Posterior vena cava (tissue), 2 donors: ENCODE measurements at regions not wholly inside any gene's neighbourhood (a gene's known extent, or its start where the extent isn't known, plus 50 kb on each side); places are given as distances from the start of the nearest gene placed in this dataset.

ENCODE experiments used
- DNase-seq: peaks from one replicate; pipeline ENCODE4 v3.0.0-alpha.2; 2020; ENCODE audit warnings: low spot score
- intact Hi-C, 2 donors: fragments of 100-400 bp; cut with DNase I; formaldehyde crosslinking; loops; one replicate each; pipeline versions ENCODE4 v1.14.1 to v1.14.2; 2022 to 2023
- donor health status: DM: yes; HTN: yes; CAD: no.
- donor health status: DM: yes; HTN: yes; CAD: no.

DNA sequence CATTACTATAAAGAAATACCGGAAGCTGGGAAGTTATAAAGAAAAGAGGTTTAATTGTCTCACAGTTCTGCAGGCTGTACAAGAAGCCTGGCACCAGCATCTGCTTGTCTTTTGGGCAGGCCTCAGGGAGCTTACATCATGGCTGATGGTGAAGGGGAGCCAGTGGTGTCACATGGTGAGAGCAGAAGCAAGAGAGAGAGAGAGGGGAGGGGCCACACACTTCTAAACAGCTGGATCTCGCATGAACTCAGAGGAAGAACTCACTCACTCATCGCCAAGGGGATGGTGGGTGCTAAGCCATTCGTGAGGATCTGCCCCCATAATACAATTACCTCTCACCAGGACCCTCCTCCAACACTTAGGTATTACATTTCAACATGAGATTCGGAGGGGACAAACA, 51.8 kb upstream of the ANKRD34C start:
- DNase-seq = no peak
- intact Hi-C loops = loop anchor here in 1 of 2 donors (10.0 kb wide), 1 partner anchor 1374 kb away; no protein-coding TSS in a partner anchor

DNA sequence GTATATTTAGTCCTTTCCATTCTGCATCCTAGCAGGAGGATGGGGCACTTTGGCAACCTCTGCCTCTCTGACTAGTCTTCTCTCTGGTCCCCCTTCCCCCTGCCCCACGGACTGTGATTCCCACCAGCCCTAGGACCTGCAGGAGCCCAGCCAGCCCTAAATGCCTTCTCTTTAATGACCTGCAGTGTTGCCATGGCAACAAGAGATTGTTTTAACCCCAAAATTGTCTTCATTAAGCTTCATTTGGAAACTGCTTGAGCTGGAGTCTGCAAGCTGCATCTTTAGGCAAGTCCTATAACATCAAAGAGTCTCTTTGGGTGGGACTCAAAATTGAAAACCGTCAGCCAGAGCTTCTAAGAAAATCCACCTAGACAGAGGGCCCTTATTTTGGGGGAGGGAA, 59.7 kb upstream of the ANKRD34C start:
- DNase-seq = no peak

DNA sequence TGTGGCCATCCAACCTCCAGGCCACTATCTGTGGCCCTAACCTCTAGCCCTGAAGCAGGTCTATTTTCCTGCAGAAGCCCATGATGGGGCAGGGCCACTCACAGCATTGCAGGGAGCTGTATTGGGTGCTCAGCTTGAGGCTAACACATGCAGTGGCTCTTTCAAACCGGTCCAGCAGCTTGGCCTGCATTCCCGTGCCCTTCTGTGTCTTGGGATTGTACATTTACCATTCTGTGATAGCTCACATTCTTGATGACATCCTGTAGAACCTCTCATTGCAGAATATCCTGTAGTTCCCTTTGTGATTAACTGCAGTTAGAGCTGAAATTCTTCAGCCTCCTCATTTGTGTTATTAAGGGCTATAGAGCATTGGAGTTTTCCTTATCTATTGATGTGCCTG, 60.8 kb upstream of the ANKRD34C start:
- DNase-seq = no peak
- intact Hi-C loops = no loop called here

More for the DNA sequence above, 59.7 kb upstream of the ANKRD34C start:
- intact Hi-C loops = no loop called here

- no peak for DNase-seq
- intact Hi-C loops = no loop called here
These were observed 63.0 kb upstream of the ANKRD34C start for GRCh38 chr15:79219393-79220056.

DNA sequence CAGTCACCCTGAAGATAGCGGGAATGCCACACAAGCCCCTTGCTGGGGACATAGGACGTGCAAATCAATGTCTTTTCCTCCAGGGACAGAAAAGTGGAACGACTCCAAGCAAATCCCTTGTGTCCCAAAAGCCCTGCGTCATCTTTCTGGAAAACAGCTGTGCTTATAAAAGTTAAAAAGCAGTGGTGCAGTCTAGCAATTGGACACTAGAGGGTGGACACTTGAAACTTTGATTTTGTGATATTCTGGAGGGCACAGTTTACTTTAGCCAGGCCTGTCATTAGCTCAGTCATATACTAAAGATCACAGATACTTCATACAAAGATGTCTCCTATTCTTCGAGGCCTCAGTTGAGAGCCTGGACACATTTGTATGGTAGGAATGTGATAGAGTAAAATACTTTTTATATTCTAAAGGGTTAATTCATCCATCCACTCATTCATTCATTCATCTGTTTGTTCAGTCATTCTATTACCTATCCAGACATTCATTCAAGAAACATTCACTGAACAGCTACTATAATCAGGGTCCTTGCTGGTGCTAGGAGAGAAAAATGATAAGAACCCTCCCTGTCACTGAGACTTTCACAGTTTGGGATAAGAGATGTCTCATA, 63.8 kb upstream of the ANKRD34C start:
- no peak for DNase-seq
- intact Hi-C loops = no loop called here

DNA sequence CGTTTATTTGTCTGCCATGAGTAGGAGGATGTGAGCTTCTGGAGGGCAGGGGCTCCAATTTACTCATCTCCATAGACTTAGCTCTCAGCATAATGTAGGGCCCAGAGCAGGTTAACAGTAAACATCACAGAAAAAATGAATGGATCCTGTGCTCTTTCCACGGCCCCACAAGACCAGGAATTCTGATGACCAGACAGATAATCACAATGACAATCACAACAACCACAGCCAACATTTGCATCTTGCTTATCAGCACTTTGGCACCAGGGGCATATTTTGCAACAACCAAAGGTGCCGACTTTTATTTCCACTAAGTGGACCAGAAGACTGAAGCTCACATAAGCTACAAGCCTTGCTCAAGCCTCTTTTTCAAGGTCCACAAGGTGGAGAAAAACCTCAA, 68.9 kb upstream of the ANKRD34C start:
- no peak for DNase-seq
- intact Hi-C loops = no loop called here

DNA sequence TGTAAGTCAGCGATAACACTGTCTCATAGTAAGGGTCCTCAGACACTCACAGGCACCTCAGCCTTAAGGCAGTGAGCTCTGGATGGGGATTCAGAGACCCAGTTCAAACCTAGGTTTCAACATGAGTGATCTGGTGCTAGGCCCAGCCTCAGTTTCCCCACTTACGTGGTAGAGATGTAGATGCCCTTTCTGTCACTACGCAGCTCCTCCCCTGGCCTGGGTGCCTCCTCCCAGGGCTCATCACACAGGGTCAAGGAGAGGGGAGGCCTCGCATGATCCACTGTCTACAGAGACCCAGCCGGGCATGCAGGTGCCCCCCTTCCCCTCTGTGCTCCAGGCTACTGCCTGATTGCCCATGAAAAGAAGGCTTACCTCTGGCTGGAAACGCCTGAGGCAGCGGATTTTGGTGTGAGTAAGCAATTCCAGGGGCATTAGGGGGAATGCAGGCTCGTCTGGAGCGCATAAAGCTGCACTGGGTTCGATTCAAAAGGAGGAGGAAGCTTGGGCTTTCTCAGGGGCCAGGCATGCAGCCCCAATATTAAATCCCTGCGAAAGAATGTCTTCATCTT, 69.8 kb upstream of the ANKRD34C start:
- DNase-seq = no peak
- intact Hi-C loops = no loop called here

- intact Hi-C loops = no loop called here
- DNase-seq = no peak
These were observed 71.0 kb upstream of the ANKRD34C start for GRCh38 chr15:79211481-79211880.

- DNase-seq = no peak
- intact Hi-C loops = no loop called here
These were observed 72.8 kb upstream of the ANKRD34C start for GRCh38 chr15:79209690-79210089.

DNA sequence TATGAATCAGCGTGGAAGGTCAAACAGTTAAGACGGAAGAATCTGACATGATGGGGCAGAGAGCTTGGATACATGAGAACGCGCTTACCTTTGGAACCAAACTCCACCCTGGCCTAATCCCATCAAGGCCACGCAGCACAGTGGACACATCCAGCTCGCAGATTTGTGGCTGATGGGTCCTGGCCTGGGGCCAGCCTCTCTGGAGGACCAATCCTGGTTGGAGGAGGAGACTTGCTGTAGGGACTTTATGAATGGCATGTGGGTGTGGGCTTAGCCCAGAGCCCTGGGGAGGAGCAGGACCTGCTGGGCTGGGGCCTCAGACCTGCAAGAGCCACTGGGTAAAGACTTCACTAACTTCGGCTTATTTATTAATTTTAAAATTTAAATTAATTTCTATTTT, 73.4 kb upstream of the ANKRD34C start:
- DNase-seq = no peak
- intact Hi-C loops = no loop called here

DNA sequence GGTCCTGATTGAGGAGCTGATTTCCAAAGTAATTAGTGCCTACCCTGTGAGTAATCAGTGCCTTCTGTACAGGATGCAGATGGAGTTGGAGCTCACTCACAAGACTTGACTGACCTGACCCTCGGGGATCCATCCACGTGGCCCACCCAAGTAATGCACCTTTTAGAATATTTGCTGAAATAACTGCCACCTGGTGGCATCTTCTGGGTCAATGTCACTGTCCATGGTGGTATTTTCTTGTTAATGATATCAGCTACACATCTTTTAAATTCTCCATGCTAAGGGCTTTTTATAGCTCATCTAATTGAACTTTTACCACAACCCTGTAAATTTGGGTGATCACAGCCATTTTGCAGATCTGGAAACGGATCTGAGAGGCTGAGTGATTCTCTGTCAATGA, 74.3 kb upstream of the ANKRD34C start:
- no peak for DNase-seq
- intact Hi-C loops = no loop called here

- intact Hi-C loops = no loop called here
- no peak for DNase-seq
These were observed 75.6 kb upstream of the ANKRD34C start for GRCh38 chr15:79206940-79207339.

GRCh38 chr15:79204886-79205675, 77.4 kb upstream of the ANKRD34C start:
- intact Hi-C loops = no loop called here
- no peak for DNase-seq

DNA sequence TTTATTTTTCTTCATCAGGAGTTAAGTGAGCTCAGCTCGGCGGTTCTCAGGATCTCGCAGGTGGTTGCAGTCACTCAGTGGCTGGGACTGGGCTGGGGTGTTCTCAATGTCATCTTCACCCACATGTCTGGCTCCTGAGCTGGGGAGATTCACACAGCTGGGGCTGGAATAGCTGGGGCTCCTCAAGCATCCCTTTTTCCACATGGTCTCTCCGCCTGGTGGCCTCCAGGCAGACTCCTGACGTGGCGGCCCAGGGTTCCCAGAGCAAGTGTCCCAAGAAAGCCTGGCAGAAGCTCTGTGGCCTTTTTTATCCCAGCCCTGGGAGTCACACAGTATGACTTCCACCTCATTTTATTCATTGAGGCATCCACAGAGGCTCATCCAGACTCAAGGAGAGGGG, 84.1 kb upstream of the ANKRD34C start:
- DNase-seq = no peak
- intact Hi-C loops = no loop called here

GRCh38 chr15:79197285-79197684, 85.2 kb upstream of the ANKRD34C start:
- intact Hi-C loops = no loop called here

GRCh38 chr15:79195802-79196201, 86.7 kb upstream of the ANKRD34C start:
- no peak for DNase-seq
- intact Hi-C loops = no loop called here

More at GRCh38 chr15:79197285-79197684, 85.2 kb upstream of the ANKRD34C start:
- no peak for DNase-seq

DNA sequence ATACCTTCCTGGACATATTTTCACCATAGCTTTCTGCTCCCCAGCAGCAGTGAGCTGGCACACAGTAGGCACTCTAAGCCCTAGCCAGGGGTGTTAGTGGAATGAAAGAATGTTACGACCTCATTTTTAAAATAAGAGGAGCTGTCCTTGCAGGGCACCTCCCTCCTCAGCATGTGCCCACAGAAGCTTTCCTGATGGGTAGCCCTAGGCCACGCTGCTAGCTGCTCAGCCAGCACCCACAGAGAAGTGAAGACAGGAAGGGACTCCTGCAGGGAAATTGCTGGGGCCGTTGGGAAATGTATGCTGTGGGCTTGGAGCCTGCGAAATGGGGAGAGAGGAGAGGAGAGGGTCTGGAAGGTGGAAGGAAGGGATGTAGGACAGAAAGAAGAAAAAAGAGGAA, 87.3 kb upstream of the ANKRD34C start:
- intact Hi-C loops = no loop called here
- DNase-seq = no peak

DNA sequence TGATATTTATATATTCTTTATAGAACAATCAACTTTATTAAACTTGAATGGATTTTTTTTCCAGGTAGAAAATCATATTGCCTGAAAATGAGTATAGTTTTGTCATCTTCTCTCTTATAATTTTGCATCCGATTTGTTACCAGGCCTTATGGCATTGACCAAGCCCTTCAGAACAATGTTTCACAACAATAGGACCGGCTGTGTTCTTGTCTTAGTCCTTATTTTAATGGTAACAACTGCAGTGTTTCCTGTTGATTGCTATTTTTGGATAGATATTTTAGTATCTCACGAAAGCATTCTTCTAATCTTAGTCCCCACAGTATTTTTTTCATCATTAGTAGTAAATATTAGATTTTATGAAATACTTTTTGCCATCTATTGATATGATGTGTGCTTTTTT, 88.1 kb upstream of the ANKRD34C start:
- intact Hi-C loops = no loop called here
- DNase-seq = no peak

DNA sequence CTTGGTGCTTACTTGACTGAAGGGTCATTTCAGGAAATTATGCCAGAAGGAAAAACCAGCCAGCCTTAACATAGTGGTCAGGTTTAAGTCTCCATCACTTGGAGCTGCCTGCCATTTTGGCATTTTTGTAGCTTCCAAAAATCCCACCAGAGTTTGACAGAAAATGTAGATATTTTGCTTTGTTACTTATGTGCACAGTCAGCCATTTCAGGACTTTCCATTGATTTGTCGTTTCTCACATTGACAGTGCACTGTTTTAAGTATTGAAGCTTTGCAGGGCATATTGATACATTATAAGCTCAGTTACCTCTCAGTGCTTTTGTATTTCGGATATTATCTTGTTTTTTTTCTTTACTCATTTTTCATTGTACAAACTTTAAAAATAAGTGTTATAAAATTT, 89.0 kb upstream of the ANKRD34C start:
- no peak for DNase-seq
- intact Hi-C loops = no loop called here

DNA sequence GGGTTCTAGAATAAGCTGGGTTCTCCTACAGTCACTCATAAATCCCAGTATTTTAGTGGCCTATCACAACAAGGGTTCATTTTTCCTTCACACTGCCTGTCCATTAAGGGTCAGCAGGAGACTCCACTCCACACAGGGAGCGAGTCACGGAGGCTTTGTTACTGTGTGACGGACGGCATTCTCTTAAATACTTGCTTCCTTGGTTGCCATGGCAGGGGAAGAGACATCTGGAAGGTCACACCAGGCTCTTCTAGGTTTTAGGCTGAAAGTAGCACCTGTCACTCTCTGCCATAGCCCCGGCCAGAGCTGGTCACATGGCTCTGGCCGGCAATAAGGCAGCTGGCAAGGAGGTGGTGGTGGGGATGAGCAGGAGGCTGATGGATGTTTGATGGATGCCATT, 89.4 kb upstream of the ANKRD34C start:
- DNase-seq = no peak
- intact Hi-C loops = no loop called here
